ENCODE measurements at regions not wholly inside any gene's neighbourhood (a gene's known extent, or its start where the extent isn't known, plus 50 kb on each side); places are given as distances from the start of the nearest gene placed in this dataset.

DNA sequence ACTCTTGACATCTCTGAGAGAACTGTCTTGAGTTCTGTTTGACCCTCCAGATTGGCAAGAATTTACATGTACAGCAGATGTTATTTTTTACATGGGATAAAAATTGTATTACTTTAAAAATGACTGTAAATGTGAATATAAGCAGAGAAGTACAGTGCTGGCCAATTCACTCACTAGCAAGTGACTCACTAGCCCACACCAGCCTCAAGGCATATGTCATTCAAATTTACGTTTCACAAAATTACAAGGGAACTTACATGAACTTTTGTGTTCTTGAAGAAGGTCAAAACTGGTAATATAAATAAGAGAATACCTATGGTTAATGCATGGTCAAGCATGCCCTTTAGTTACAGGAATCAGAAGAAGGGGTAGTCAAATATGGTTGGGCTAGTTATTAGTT, 54.0 kb upstream of the HMGCLL1 start (continued):
- TF ChIP-seq ZBTB40 (IDR thresholded peaks at IDR 0.05; ENCODE audit: borderline replicate concordance) (no peak), RBBP5 (conservative IDR thresholded peaks at IDR 0.05) (no peak), CREM (IDR thresholded peaks at IDR 0.05; ENCODE audit: low read depth) (no peak), NR2C1 (IDR thresholded peaks at IDR 0.05) (no peak)

Measured in GM12878 (cell line).